ENCODE measurements at regions not wholly inside any gene's neighbourhood (a gene's known extent, or its start where the extent isn't known, plus 50 kb on each side); places are given as distances from the start of the nearest gene placed in this dataset.

DNA sequence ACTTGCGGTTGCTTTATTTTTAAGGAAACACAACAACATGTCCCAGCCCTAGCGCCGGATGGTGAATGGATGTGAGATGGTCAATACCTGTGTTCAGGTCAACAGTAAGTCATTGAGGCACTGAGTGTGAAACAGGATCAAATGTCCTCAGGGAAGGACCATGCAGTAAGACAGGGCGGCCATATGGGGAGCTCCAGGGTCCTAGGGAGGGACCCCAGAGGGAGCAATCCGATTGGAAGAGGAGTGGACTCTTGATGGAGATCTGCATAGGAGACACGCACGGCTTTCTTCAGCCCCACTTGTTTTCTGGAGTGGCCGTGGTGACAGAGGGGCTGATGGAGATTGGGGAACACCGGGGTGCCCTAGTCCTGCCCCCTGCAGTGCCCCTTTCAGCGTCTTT, 423.8 kb upstream of the MKI67 start:
- Histone ChIP-seq H3K9me1 (ENCODE audit: control insufficient read depth, insufficient read depth, low read length) (no peaks in the 10 kb centered on the region), H3K4me3 (no peak overlapping the region), H3K9ac (ENCODE audit: insufficient read depth in 1 of 2, low read depth in 2 of 2, low read length in 2 of 2) (no peak overlapping the region), H3K9me3 (replicated peaks; ENCODE audit: control insufficient read depth, insufficient read depth, low read depth, low read length) (no peaks in the 10 kb centered on the region), H3K27ac (ENCODE audit: extremely low read depth, low read depth, low read length) (no peak overlapping the region), H3K27me3 (ENCODE audit: control insufficient read depth in 2 of 2, insufficient read depth in 2 of 2, low read length in 2 of 2) (no peaks in the 10 kb centered on the region), H3K36me3 (ENCODE audit: control insufficient read depth, insufficient read depth, low read length) (no peaks in the 10 kb centered on the region), H3K4me2 (ENCODE audit: insufficient read depth, low read length) (no peak overlapping the region), H2AFZ (ENCODE audit: low read depth, low read length) (no peak overlapping the region), H3K79me2 (ENCODE audit: control insufficient read depth, insufficient read depth, low read length) (no peaks in the 10 kb centered on the region), H4K20me1 (replicated peaks; ENCODE audit: control insufficient read depth, insufficient read depth, low read length) (no peaks in the 10 kb centered on the region), H3K4me1 (replicated peaks in 1 of 2; ENCODE audit: control insufficient read depth in 2 of 2, insufficient read depth in 2 of 2, low read length in 2 of 2) (peaks cover 0 to 12% of the 10 kb centered on the region in 2 experiments; a peak in 2 of 5 replicates)
- ChIA-PET POLR2A (interaction anchor here (1.1 kb wide), 1 partner anchor 18 kb away, joined by 3 read pairs; no protein-coding TSS in a partner anchor), CTCF (ENCODE audit: low intra/inter-chr PET ratio) (no interaction called here)
- TF ChIP-seq LEF1 (IDR thresholded peaks at IDR 0.05): no peak
- no peak for TF ChIP-seq SLC30A9 (CRISPR knock-in tag; IDR thresholded peaks at IDR 0.05)
- TF ChIP-seq, protein P1, sequence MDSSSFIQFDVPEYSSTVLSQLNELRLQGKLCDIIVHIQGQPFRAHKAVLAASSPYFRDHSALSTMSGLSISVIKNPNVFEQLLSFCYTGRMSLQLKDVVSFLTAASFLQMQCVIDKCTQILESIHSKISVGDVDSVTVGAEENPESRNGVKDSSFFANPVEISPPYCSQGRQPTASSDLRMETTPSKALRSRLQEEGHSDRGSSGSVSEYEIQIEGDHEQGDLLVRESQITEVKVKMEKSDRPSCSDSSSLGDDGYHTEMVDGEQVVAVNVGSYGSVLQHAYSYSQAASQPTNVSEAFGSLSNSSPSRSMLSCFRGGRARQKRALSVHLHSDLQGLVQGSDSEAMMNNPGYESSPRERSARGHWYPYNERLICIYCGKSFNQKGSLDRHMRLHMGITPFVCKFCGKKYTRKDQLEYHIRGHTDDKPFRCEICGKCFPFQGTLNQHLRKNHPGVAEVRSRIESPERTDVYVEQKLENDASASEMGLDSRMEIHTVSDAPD (CRISPR knock-in tag; IDR thresholded peaks at IDR 0.05): no peak
- no peak for TF ChIP-seq THAP12 (CRISPR knock-in tag; IDR thresholded peaks at IDR 0.05)
- no peak for TF ChIP-seq ETV6 (IDR thresholded peaks at IDR 0.05; ENCODE audit: borderline replicate concordance in 1 of 2, low read depth in 2 of 2, low read length in 1 of 2)
- no peak for TF ChIP-seq ETV6 (CRISPR knock-in tag; IDR thresholded peaks at IDR 0.05; ENCODE audit: borderline replicate concordance)
- TF ChIP-seq FOXJ2 (tag; IDR thresholded peaks at IDR 0.05): no peak
- no peak for TF ChIP-seq HDAC6 (IDR thresholded peaks at IDR 0.05; ENCODE audit: low read depth, low read length)
- TF ChIP-seq DACH1 (IDR thresholded peaks at IDR 0.05; ENCODE audit: partially characterized antibody): no peak
- no peak for TF ChIP-seq DDX20 (tag; IDR thresholded peaks at IDR 0.05; ENCODE audit: low read depth)
- no peak for TF ChIP-seq KDM2B (CRISPR knock-in tag; IDR thresholded peaks at IDR 0.05)
- no peak for TF ChIP-seq CHD1 (IDR thresholded peaks at IDR 0.05; ENCODE audit: low read length)
- TF ChIP-seq, protein P2, sequence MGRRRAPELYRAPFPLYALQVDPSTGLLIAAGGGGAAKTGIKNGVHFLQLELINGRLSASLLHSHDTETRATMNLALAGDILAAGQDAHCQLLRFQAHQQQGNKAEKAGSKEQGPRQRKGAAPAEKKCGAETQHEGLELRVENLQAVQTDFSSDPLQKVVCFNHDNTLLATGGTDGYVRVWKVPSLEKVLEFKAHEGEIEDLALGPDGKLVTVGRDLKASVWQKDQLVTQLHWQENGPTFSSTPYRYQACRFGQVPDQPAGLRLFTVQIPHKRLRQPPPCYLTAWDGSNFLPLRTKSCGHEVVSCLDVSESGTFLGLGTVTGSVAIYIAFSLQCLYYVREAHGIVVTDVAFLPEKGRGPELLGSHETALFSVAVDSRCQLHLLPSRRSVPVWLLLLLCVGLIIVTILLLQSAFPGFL (CRISPR knock-in tag; IDR thresholded peaks at IDR 0.05): no peak
- in situ Hi-C loops (cut with MboI): no loop called here
- DNase-seq (ENCODE audit: extremely low read depth in 1 of 4, low spot score in 3 of 4) (no peak), ATAC-seq (peak; percentile 56; the same call in 2 of the 3 replicates), FAIRE-seq (no peak)
- no TSS peak for BruUV-seq (replicated peaks)
- intact Hi-C loops (cut with micrococcal nuclease): no loop called here
- WGBS (ENCODE audit: insufficient coverage, low coverage, missing lambda C conversion rate): 54% methylated on average over 9 of the region's 10 CpGs

All from K562 (cell line).